Natural killer cell (primary cell): ENCODE measurements at regions not wholly inside any gene's neighbourhood (a gene's known extent, or its start where the extent isn't known, plus 50 kb on each side); places are given as distances from the start of the nearest gene placed in this dataset.

Experiments used
- ATAC-seq, 3 donors: fragments of 150-1000 bp in 2 of 3; fragments of 200-7000 bp in 1 of 3; cut with Tn5 transposase; 1 replicate in 1 of 3; 2 replicates in 2 of 3; pipeline ENCODE4 v1.10.0; 2021; ENCODE audit warnings: mild to moderate bottlenecking in 2 of 3, moderate library complexity in 2 of 3
- DNase-seq, 2 donors: peaks; one replicate each; pipeline versions ENCODE4 v3.0.0 to v3.0.0-alpha.2; 2013 to 2021; ENCODE audit warnings: mixed read lengths in 1 of 2
- H3K27ac ChIP-seq: one replicate; pipeline ENCODE4 v1.5.1; 2013; ENCODE audit warnings: mild to moderate bottlenecking, low read length
- H3K27me3 ChIP-seq: one replicate; pipeline ENCODE4 v1.6.1; 2013; ENCODE audit warnings: low read length; ENCODE audit not compliant: control insufficient read depth, insufficient read depth
- H3K36me3 ChIP-seq: one replicate; pipeline ENCODE4 v1.6.1; 2013; ENCODE audit warnings: low read length; ENCODE audit not compliant: control insufficient read depth, insufficient read depth
- H3K4me1 ChIP-seq: one replicate; pipeline ENCODE4 v1.6.1; 2013; ENCODE audit warnings: low read length; ENCODE audit not compliant: control insufficient read depth, insufficient read depth
- H3K4me3 ChIP-seq: one replicate; pipeline ENCODE4 v1.5.1; 2013; ENCODE audit warnings: low read length
- H3K9me3 ChIP-seq: one replicate; pipeline ENCODE4 v1.6.1; 2013; ENCODE audit warnings: low read length; ENCODE audit not compliant: control insufficient read depth, insufficient read depth
- H3K27ac Mint-ChIP-seq, 2 donors: one replicate each; pipeline ENCODE4 v1.8.0; 2022; ENCODE audit warnings: mild to moderate bottlenecking in 2 of 2, mixed read lengths in 2 of 2, moderate library complexity in 1 of 2
- H3K27me3 Mint-ChIP-seq, 2 donors: one replicate each; pipeline ENCODE4 v1.8.0; 2022; ENCODE audit warnings: low read depth in 2 of 2, mixed read lengths in 2 of 2
- H3K36me3 Mint-ChIP-seq: one replicate; pipeline ENCODE4 v1.8.0; 2022; ENCODE audit warnings: mixed read lengths
- H3K4me1 Mint-ChIP-seq, 2 donors: one replicate each; pipeline ENCODE4 v1.8.0; 2022; ENCODE audit warnings: mixed read lengths in 2 of 2
- H3K4me3 Mint-ChIP-seq: one replicate; pipeline ENCODE4 v1.8.0; 2022; ENCODE audit warnings: mild to moderate bottlenecking, moderate library complexity, mixed read lengths
- H3K9me3 Mint-ChIP-seq, 2 donors: one replicate each; pipeline ENCODE4 v1.8.0; 2022; ENCODE audit warnings: mixed read lengths in 2 of 2
- CTCF ChIP-seq: fragments of 200-600 bp; IDR thresholded peaks from one replicate; pipeline ENCODE4 v1.8.0; 2022; ENCODE audit warnings: antibody characterized with exemption
- WGBS: methylation state at CpG from one replicate; pipeline ENCODE4 v1.1.7; 2013; ENCODE audit warnings: missing lambda C conversion rate; ENCODE audit not compliant: insufficient coverage; 5-methylcytosine and 5-hydroxymethylcytosine counted together
- intact Hi-C: fragments of 100-400 bp; cut with micrococcal nuclease; formaldehyde crosslinking; loops from one replicate; pipeline ENCODE4 v1.14.2; 2022

- no peaks in the 10 kb centered on the region for H3K4me1 Mint-ChIP-seq
- intact Hi-C loops: no loop called here
- no peaks in the 10 kb centered on the region for H3K27me3 Mint-ChIP-seq
- no peak for TF ChIP-seq CTCF
- H3K36me3 Mint-ChIP-seq: no peaks in the 10 kb centered on the region
- no peak overlapping the region for H3K27ac Mint-ChIP-seq
- DNase-seq: no peak
- no peaks in the 10 kb centered on the region for H3K36me3 ChIP-seq
- no peak overlapping the region for H3K4me3 Mint-ChIP-seq
- peaks cover 3 to 19% of the 10 kb centered on the region in 2 donors for H3K9me3 Mint-ChIP-seq
- no peaks in the 10 kb centered on the region for H3K4me1 ChIP-seq
- H3K27me3 ChIP-seq: no peaks in the 10 kb centered on the region
- no peak overlapping the region for H3K27ac ChIP-seq
- ATAC-seq: no peak
- 100% methylated on average over 1 of the region's 2 CpGs for WGBS
- H3K9me3 ChIP-seq: no peaks in the 10 kb centered on the region
- no peak overlapping the region for H3K4me3 ChIP-seq
Measured at GRCh38 chr4:162787120-162787519, 379.6 kb downstream of the NAF1 start.

GRCh38 chr4:162782778-162783525 is 383.7 kb downstream of the NAF1 start:
- H3K27ac Mint-ChIP-seq: no peak overlapping the region
- no peak for ATAC-seq
- no peak for DNase-seq
- peaks cover 10 to 12% of the 10 kb centered on the region in 2 donors for H3K9me3 Mint-ChIP-seq
- H3K9me3 ChIP-seq: no peaks in the 10 kb centered on the region
- no peak overlapping the region for H3K4me3 ChIP-seq
- H3K36me3 ChIP-seq: no peaks in the 10 kb centered on the region
- TF ChIP-seq CTCF: no peak
- no peaks in the 10 kb centered on the region for H3K4me1 ChIP-seq
- H3K4me1 Mint-ChIP-seq: no peaks in the 10 kb centered on the region
- 59% methylated on average over 6 of the region's 7 CpGs for WGBS
- intact Hi-C loops: no loop called here
- H3K27me3 Mint-ChIP-seq: no peaks in the 10 kb centered on the region
- no peak overlapping the region for H3K27ac ChIP-seq
- H3K4me3 Mint-ChIP-seq: no peak overlapping the region
- H3K36me3 Mint-ChIP-seq: no peaks in the 10 kb centered on the region
- no peaks in the 10 kb centered on the region for H3K27me3 ChIP-seq

GRCh38 chr4:162782096-162782777 is 384.5 kb downstream of the NAF1 start:
- H3K4me3 Mint-ChIP-seq: no peak overlapping the region
- WGBS: 83% methylated on average over 1 of the region's 3 CpGs

More at GRCh38 chr4:162782096-162782777, 384.5 kb downstream of the NAF1 start:
- H3K27ac Mint-ChIP-seq: no peak overlapping the region
- Histone ChIP-seq H3K9me3 (no peaks in the 10 kb centered on the region), H3K27ac (no peak overlapping the region), H3K27me3 (no peaks in the 10 kb centered on the region), H3K4me3 (no peak overlapping the region), H3K4me1 (no peaks in the 10 kb centered on the region), H3K36me3 (no peaks in the 10 kb centered on the region)
- H3K27me3 Mint-ChIP-seq: no peaks in the 10 kb centered on the region
- H3K36me3 Mint-ChIP-seq: no peaks in the 10 kb centered on the region
- TF ChIP-seq CTCF: no peak
- no peak for DNase-seq
- H3K9me3 Mint-ChIP-seq: peaks cover 10 to 12% of the 10 kb centered on the region in 2 donors
- no peaks in the 10 kb centered on the region for H3K4me1 Mint-ChIP-seq
- ATAC-seq: no peak
- intact Hi-C loops: no loop called here
